ENCODE measurements at regions not wholly inside any gene's neighbourhood (a gene's known extent, or its start where the extent isn't known, plus 50 kb on each side); places are given as distances from the start of the nearest gene placed in this dataset.

- ATAC-seq (no peak), DNase-seq (no peak)
- peaks cover 2% of the 10 kb centered on the region for H3K27me3 ChIP-seq (ENCODE audit: control insufficient read depth, insufficient read depth, low read length)
- H3K4me1 Mint-ChIP-seq, result no peaks in the 10 kb centered on the region
- TF ChIP-seq CTCF (IDR thresholded peaks at IDR 0.05), result no peak
- peaks cover 0 to 16% of the 10 kb centered on the region in 2 donors for H3K27me3 Mint-ChIP-seq (ENCODE audit: low read depth in 2 of 2)
- H3K9me3 Mint-ChIP-seq, result no peaks in the 10 kb centered on the region
- no peak overlapping the region for H3K27ac ChIP-seq (ENCODE audit: low read length)
- H3K27ac Mint-ChIP-seq, result no peak overlapping the region
- H3K36me3 ChIP-seq (ENCODE audit: control insufficient read depth, insufficient read depth, low read length), result no peaks in the 10 kb centered on the region
- WGBS (ENCODE audit: insufficient coverage), result 31% methylated on average over 1 of the region's 1 CpG
- H3K4me3 ChIP-seq (ENCODE audit: low read length), result no peak overlapping the region
- H3K36me3 Mint-ChIP-seq, result no peaks in the 10 kb centered on the region
- H3K4me3 Mint-ChIP-seq, result no peak overlapping the region
- no peaks in the 10 kb centered on the region for H3K4me1 ChIP-seq (ENCODE audit: control insufficient read depth, insufficient read depth, low read length)
- no peaks in the 10 kb centered on the region for H3K9me3 ChIP-seq (ENCODE audit: control insufficient read depth, insufficient read depth, low read length)
- intact Hi-C loops (cut with micrococcal nuclease), result no loop called here
These were observed 145.9 kb downstream of the HINT1 start for GRCh38 chr5:131019111-131019510.

GRCh38 chr5:131008329-131008728, 156.7 kb downstream of the HINT1 start:
- Histone ChIP-seq H3K27ac (ENCODE audit: low read length) (no peak overlapping the region), H3K27me3 (ENCODE audit: control insufficient read depth, insufficient read depth, low read length) (no peaks in the 10 kb centered on the region), H3K36me3 (ENCODE audit: control insufficient read depth, insufficient read depth, low read length) (no peaks in the 10 kb centered on the region), H3K4me1 (ENCODE audit: control insufficient read depth, insufficient read depth, low read length) (no peaks in the 10 kb centered on the region), H3K9me3 (ENCODE audit: control insufficient read depth, insufficient read depth, low read length) (no peaks in the 10 kb centered on the region), H3K4me3 (ENCODE audit: low read length) (no peak overlapping the region)
- 92% methylated on average over 24 of the region's 24 CpGs for WGBS (ENCODE audit: insufficient coverage)
- intact Hi-C loops (cut with micrococcal nuclease), result no loop called here
- no peak overlapping the region for H3K27ac Mint-ChIP-seq
- H3K4me1 Mint-ChIP-seq, result no peaks in the 10 kb centered on the region
- no peak overlapping the region for H3K4me3 Mint-ChIP-seq
- peaks cover 12 to 21% of the 10 kb centered on the region in 2 donors for H3K27me3 Mint-ChIP-seq (ENCODE audit: low read depth in 2 of 2)
- no peaks in the 10 kb centered on the region for H3K36me3 Mint-ChIP-seq
- ATAC-seq (no peak), DNase-seq (no peak)
- no peak for TF ChIP-seq CTCF (IDR thresholded peaks at IDR 0.05)
- no peaks in the 10 kb centered on the region for H3K9me3 Mint-ChIP-seq

GRCh38 chr5:131005963-131006684, 158.9 kb downstream of the HINT1 start:
- H3K36me3 ChIP-seq (ENCODE audit: control insufficient read depth, insufficient read depth, low read length), result no peaks in the 10 kb centered on the region
- Mint-ChIP-seq H3K9me3 (no peaks in the 10 kb centered on the region), H3K4me1 (no peaks in the 10 kb centered on the region), H3K27me3 (ENCODE audit: low read depth in 2 of 2) (peaks cover 12 to 21% of the 10 kb centered on the region in 2 donors), H3K27ac (no peak overlapping the region), H3K36me3 (no peaks in the 10 kb centered on the region), H3K4me3 (no peak overlapping the region)
- no peaks in the 10 kb centered on the region for H3K4me1 ChIP-seq (ENCODE audit: control insufficient read depth, insufficient read depth, low read length)
- no peaks in the 10 kb centered on the region for H3K27me3 ChIP-seq (ENCODE audit: control insufficient read depth, insufficient read depth, low read length)
- no peak overlapping the region for H3K4me3 ChIP-seq (ENCODE audit: low read length)
- no peaks in the 10 kb centered on the region for H3K9me3 ChIP-seq (ENCODE audit: control insufficient read depth, insufficient read depth, low read length)
- no peak for TF ChIP-seq CTCF (IDR thresholded peaks at IDR 0.05)
- 55% methylated on average over 3 of the region's 3 CpGs for WGBS (ENCODE audit: insufficient coverage)
- DNase-seq, result no peak
- H3K27ac ChIP-seq (ENCODE audit: low read length), result no peak overlapping the region
- intact Hi-C loops (cut with micrococcal nuclease), result no loop called here
- ATAC-seq, result no peak

- 100% methylated on average over 1 of the region's 1 CpG for WGBS (ENCODE audit: insufficient coverage)
- H3K27ac ChIP-seq (ENCODE audit: low read length), result no peak overlapping the region
- no peak overlapping the region for H3K4me3 ChIP-seq (ENCODE audit: low read length)
- no peaks in the 10 kb centered on the region for H3K9me3 ChIP-seq (ENCODE audit: control insufficient read depth, insufficient read depth, low read length)
- TF ChIP-seq CTCF (IDR thresholded peaks at IDR 0.05), result no peak
- intact Hi-C loops (cut with micrococcal nuclease), result no loop called here
- H3K9me3 Mint-ChIP-seq, result no peaks in the 10 kb centered on the region
- DNase-seq (no peak), ATAC-seq (no peak)
- H3K4me1 ChIP-seq (ENCODE audit: control insufficient read depth, insufficient read depth, low read length), result no peaks in the 10 kb centered on the region
- H3K4me1 Mint-ChIP-seq, result no peaks in the 10 kb centered on the region
- H3K27ac Mint-ChIP-seq, result no peak overlapping the region
- peaks cover 3 to 9% of the 10 kb centered on the region in 2 donors for H3K27me3 Mint-ChIP-seq (ENCODE audit: low read depth in 2 of 2)
- no peaks in the 10 kb centered on the region for H3K36me3 ChIP-seq (ENCODE audit: control insufficient read depth, insufficient read depth, low read length)
- no peaks in the 10 kb centered on the region for H3K36me3 Mint-ChIP-seq
- H3K27me3 ChIP-seq (ENCODE audit: control insufficient read depth, insufficient read depth, low read length), result no peaks in the 10 kb centered on the region
- H3K4me3 Mint-ChIP-seq, result no peak overlapping the region
These were observed 163.5 kb downstream of the HINT1 start for GRCh38 chr5:131001507-131001906.

All from natural killer cell (primary cell).